IPS DF 19.7 (cell line): ENCODE measurements at regions not wholly inside any gene's neighbourhood (a gene's known extent, or its start where the extent isn't known, plus 50 kb on each side); places are given as distances from the start of the nearest gene placed in this dataset.

Experiments
- DNase-seq: peaks from one replicate; pipeline ENCODE4 v3.0.0-alpha.2; 2013; ENCODE audit warnings: low read depth, low spot score

DNA sequence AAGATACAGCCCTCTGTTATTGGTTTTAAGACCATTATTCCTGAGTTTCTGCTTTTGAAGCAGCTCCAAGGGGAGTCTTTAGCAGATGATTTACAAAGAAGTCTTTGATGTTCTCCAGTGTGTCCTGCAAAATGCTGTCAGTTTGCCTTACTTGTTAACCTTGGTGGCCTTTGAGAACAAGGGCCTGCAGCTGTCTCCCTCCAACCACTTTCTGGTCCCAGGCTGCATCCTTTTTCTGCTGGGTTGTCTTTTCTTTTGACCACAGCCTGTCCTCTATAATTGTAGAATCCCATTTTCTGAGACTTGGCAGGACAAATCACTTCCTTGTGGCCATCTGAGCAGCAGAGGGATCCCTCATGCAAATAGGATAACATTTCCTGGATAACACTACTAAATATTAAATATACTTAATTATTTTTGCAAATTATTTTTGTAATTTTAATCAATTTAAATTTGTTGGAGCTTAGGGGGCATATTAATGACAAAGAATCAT is 281.4 kb downstream of the DMRT2 start:
- no peak for DNase-seq

DNA sequence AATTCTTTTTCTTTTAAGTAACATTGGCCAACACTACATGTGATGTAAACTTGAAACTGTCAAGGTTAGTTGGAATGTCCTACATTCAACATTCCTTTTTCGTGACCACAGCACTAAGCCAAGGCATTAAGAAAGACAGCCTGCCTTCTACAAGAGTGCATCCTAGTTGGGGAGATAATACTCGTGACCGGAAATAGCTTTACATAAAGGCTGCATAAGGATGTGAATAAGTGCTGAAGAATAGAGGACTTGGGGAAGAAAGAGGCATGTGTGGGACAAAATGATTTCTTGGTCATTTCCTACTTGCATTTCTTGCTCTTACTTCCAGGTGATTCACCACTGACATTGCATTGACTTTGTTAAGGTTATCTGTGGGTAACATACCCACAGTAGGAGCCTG is 282.0 kb downstream of the DMRT2 start:
- no peak for DNase-seq

- DNase-seq, result no peak
Observed at GRCh38 chr9:1335174-1335573, 285.0 kb downstream of the DMRT2 start.

DNA sequence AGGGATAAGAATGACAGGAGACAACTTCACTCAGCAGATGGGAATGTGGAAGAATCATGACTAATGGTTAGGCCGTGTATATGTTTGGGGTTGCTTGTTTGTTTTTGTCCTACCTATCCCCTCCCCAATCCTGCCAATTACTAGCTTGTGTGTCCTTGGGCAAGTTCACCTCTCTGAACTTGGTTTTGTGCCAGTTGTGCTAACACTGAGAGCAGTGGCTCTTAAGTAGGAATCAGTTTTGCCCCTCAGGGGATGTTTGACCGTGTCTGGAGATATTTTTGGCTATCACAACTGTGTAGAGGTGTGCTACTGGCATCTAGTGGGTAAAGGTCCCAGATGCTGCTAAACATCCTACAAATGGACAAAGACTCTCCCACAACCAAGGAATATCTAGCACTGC is 287.0 kb downstream of the DMRT2 start:
- DNase-seq, result no peak

DNA sequence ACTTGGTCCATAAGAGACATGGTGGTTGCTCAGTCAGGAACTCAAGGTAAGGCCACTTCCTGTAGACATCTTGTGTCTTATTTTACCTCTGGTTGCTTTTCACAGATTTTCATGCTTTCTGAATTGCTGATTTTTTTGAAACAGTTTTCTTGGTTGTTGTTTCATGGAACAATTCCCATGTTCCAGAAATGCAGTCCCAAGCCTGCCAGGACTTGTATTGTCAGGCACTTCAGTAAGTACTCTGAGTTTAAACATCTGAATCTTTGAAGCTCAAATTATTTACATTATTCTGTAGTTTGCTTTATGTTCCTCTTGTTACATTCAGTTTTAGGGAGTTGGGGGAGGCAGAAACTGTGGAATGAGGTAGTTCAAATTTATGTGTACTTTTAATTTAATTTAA is 290.2 kb downstream of the DMRT2 start:
- DNase-seq, result no peak

GRCh38 chr9:1353291-1353690 is 303.1 kb downstream of the DMRT2 start:
- DNase-seq, result no peak

DNA sequence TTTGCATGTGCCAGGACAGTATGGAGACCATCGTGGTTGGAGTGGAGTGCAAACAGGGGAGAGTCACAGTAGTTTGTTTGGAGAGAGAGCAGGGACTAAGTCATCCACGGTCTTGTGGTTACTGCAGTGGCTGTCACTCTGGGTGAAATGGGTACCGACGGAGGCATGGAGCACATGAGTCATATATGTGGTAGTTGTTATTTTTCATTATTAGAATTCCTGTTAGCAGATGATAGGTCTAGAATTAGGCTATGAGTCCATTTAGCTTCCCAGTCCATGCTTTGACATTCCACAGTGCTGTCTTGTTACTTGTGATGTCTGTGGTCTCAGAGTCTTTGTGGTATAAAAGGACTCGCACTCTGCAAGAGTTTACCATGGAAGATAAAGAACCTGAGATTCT is 303.9 kb downstream of the DMRT2 start:
- DNase-seq, result no peak

GRCh38 chr9:1354606-1355005 is 304.4 kb downstream of the DMRT2 start:
- no peak for DNase-seq

- no peak for DNase-seq
Observed at GRCh38 chr9:1355656-1356055, 305.5 kb downstream of the DMRT2 start.

DNA sequence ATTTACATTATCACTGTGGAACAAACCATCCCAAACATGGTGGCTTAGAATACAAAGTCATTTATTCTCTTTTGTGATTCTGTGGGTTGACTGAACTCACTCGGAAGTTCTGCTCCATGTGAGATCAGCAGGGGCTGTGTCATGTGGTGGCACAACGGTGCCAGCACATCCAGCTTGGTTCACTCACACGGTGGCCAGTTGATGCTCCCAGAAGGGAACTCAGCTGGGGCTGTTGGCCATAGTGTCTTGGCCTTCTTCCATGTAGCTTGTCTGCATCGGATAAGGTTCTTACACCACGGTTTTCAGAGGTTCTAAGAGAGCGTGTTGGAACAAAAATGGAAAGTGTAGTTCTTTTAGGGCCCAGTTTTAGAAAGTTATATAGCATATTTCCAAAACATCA is 312.7 kb downstream of the DMRT2 start:
- DNase-seq, result no peak

DNA sequence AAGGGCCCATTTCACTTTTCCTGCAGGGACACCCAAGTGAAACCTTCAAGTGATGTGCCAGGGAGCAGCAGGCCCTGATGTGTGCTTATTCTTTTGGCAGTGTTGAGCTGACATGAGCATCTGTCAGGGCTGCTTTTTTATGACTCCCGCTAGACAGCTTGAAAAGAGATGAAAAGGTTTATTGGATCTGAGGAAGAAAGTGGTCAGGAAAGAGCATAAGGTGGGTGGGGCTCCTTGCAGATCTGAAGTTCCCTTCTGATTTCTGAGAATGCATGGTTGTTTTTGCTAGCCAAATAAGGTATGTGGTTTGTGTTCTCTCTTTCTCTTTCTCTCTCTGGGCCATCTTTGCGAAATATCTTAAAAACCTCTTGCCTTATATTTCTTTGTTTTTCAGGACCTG is 316.1 kb downstream of the DMRT2 start:
- no peak for DNase-seq

GRCh38 chr9:1369297-1369696 is 319.1 kb downstream of the DMRT2 start:
- DNase-seq, result no peak

- no peak for DNase-seq
Observed at GRCh38 chr9:1373445-1373844, 323.3 kb downstream of the DMRT2 start.

GRCh38 chr9:1383899-1384455 is 333.8 kb downstream of the DMRT2 start:
- no peak for DNase-seq

- no peak for DNase-seq
Observed at GRCh38 chr9:1384816-1385215, 334.7 kb downstream of the DMRT2 start.

DNA sequence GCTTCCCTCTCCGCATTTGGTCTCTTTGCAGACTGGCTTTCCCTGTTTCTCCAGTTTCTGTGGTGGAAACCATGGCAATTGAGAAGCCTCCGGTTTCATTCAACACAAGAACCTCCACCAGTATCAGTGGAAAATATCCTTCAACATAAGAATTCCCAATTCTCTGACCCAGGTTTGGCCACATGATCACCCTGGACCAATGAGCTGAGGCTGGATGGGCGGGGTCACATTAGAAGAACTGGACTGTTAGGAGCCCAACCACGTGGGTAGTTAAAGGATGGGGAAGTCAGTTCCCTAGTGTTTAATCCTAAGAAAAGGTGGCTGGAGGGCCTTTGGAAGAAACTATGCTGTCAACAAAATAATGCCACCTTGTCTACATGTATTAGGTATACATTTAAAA is 336.3 kb downstream of the DMRT2 start:
- DNase-seq, result no peak

- DNase-seq, result no peak
Observed at GRCh38 chr9:1388216-1388615, 338.1 kb downstream of the DMRT2 start.

DNA sequence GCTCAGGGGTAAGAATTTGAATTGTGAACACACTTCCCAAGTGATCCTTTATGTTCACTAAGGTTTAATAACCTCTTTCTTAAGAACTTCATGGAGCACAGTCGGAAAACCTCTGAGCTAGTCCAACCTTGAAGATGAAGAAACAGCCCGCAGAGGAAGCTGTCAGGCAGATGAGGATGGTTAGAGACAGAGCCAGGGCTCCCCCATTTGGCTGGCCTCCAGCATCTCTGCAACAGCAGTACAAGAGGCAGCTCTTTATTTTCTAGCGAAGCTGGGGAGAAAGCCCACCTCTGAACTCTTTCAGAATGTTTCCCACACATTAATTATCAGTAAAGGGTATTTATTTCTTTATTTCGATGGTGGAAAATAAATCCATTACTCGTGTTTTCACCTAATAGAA is 350.8 kb downstream of the DMRT2 start:
- DNase-seq, result no peak

DNA sequence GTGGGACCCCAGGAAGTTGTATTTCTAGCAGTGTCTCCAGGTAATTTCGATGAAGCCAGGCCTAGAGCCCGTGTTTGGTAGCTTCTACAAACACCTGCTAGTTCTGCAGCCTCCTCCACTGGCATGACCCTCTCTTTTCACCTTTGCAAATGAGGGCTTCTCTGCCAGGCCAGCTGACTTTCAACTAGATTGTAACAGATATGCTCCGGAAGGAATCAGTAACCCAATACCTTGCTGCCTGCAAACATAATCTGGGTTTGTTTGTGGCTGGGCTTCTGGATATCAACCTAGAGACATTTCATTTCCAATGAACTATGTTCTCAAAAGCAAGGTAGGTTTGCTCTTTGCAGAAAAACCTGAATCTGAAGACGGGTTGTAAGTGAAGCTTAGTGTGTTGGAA is 354.8 kb downstream of the DMRT2 start:
- no peak for DNase-seq

DNA sequence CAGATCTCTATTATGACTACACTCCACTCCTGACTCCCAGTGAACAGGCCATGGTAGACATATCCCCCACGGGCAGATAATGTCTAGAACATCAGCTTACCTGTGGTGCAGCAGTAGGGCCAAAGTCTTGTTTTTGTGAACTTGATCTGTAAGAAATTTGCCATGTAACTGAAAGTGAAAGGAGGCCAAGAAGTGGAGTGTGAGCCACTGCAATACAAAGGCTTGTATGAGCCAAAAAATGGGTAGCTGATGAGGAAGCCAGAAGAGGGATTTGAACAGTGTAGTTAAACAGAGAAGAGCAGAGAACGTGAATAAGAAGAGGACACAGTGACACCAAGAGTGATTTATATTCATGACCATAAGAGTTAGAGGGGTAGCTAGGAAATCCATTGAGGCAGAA is 361.7 kb downstream of the DMRT2 start:
- DNase-seq, result no peak

GRCh38 chr9:1414711-1415131 is 364.6 kb downstream of the DMRT2 start:
- DNase-seq, result no peak

DNA sequence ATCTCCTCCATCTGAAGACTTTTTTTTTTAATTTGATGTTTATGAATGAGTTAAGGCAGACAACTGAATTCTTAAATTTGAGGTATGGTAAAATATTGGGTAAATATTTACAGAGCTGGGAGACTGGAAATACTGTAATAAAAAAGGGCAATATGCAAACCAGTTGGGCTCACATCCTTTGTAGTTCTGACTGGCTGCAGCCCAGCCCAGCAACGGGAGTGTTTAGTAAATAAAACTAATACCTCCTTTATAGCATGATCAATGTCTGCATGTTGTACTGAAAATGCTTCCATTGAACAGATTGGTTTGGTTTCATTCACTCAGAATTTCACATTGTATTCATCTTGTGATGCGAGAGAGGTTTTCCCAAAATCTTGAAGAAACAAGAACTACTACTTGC is 365.0 kb downstream of the DMRT2 start:
- DNase-seq, result no peak

- no peak for DNase-seq
Observed at GRCh38 chr9:1416261-1416660, 366.1 kb downstream of the DMRT2 start.

- no peak for DNase-seq
Observed at GRCh38 chr9:1421436-1421835, 371.3 kb downstream of the DMRT2 start.
